Nephron (organoid): ENCODE measurements at regions not wholly inside any gene's neighbourhood (a gene's known extent, or its start where the extent isn't known, plus 50 kb on each side); places are given as distances from the start of the nearest gene placed in this dataset.

Source experiments
- H3K27ac Mint-ChIP-seq, 3 experiments: 2 replicates each; pipeline ENCODE4 v1.8.0; 2020; ENCODE audit warnings: mixed read lengths in 3 of 3, mild to moderate bottlenecking in 2 of 3, moderate library complexity in 1 of 3
- H3K27me3 Mint-ChIP-seq: 2 replicates; pipeline ENCODE4 v1.8.0; 2021; ENCODE audit warnings: low read depth, mild to moderate bottlenecking, moderate library complexity, mixed read lengths
- H3K36me3 Mint-ChIP-seq: 2 replicates; pipeline ENCODE4 v1.8.0; 2020; ENCODE audit warnings: low read depth, mixed read lengths
- H3K4me1 Mint-ChIP-seq: 2 replicates; pipeline ENCODE4 v1.8.0; 2020; ENCODE audit warnings: mixed read lengths
- H3K4me3 Mint-ChIP-seq, 3 experiments: 2 replicates each; pipeline ENCODE4 v1.8.0; 2020; ENCODE audit warnings: mild to moderate bottlenecking in 3 of 3, mixed read lengths in 3 of 3, moderate library complexity in 2 of 3
- H3K9me3 Mint-ChIP-seq: 2 replicates; pipeline ENCODE4 v1.8.0; 2020; ENCODE audit warnings: mixed read lengths
- TF ChIP-seq, protein P1 (sequence below), 3 experiments: fragments of 200-600 bp; sonication (generic); IDR thresholded peaks; one replicate each; pipeline ENCODE4 v1.5.0; 2021; ENCODE audit warnings: antibody characterized with exemption in 3 of 3; ENCODE audit not compliant: unreplicated experiment in 3 of 3

DNA sequence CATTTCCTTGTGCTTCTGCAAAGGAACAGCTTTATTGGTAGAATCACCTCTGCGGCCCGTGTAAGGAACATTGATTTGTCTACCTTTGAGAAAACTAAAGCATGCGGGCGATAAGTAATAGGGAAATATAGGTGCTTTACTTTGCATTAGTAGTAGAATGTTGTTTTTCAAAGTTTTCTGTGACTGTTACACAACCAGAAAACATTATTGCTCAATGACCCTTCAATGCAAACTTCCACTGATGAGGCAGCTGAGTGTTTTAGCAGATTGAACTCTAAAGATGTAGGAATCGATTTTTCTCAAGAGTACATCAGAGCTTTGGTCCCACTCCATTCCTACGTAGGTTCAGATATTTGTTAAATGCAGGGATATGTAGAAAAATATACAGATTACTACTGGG, 427.8 kb downstream of the DNAJB9 start:
- no peaks in the 10 kb centered on the region for H3K9me3 Mint-ChIP-seq
- H3K4me1 Mint-ChIP-seq = no peaks in the 10 kb centered on the region
- no peak overlapping the region for H3K27ac Mint-ChIP-seq
- H3K27me3 Mint-ChIP-seq = no peaks in the 10 kb centered on the region
- TF ChIP-seq, protein P1, sequence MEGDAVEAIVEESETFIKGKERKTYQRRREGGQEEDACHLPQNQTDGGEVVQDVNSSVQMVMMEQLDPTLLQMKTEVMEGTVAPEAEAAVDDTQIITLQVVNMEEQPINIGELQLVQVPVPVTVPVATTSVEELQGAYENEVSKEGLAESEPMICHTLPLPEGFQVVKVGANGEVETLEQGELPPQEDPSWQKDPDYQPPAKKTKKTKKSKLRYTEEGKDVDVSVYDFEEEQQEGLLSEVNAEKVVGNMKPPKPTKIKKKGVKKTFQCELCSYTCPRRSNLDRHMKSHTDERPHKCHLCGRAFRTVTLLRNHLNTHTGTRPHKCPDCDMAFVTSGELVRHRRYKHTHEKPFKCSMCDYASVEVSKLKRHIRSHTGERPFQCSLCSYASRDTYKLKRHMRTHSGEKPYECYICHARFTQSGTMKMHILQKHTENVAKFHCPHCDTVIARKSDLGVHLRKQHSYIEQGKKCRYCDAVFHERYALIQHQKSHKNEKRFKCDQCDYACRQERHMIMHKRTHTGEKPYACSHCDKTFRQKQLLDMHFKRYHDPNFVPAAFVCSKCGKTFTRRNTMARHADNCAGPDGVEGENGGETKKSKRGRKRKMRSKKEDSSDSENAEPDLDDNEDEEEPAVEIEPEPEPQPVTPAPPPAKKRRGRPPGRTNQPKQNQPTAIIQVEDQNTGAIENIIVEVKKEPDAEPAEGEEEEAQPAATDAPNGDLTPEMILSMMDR (IDR thresholded peaks at IDR 0.05; ENCODE audit: unreplicated experiment in 3 of 3) = no peak
- no peaks in the 10 kb centered on the region for H3K36me3 Mint-ChIP-seq
- no peak overlapping the region for H3K4me3 Mint-ChIP-seq

DNA sequence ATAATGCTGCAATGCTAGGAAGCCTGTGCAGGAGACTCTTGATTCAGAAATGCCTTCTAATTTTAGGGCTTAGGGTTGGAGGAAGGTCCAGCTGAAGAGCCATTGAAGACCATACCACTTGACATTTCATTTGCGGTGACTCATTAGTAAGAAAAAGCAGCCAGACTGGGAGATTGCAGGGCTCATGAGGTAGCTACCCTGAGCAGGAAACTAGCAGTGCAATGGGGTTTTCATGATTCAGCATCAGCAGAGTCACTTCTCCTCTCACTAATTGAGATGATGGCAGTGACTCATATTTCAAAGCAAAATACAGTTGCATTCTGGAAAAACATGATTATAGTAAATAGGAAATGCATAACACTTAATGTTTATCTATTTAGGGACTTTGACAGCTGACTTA, 434.1 kb downstream of the DNAJB9 start:
- TF ChIP-seq, protein P1 (IDR thresholded peaks at IDR 0.05; ENCODE audit: unreplicated experiment in 3 of 3) = no peak

DNA sequence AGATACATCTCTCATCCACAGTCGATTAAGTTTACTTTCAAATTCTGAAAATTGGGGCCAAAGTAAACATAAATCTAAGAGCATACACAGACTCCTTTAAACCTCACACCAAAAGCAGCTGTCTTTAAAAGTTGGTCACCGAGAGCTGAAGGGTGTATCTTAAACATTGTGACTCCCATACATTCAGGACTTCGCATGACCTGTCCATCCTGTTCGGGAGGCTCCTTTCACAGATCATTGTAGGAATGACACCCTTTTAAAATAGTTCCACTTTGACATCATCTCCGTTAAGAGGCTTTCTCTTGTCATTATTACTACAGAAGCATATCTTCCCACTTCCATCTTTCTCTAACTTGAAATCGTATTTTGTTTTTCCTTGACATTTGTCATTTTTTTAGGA, 440.0 kb downstream of the DNAJB9 start:
- no peak overlapping the region for H3K4me3 Mint-ChIP-seq
- TF ChIP-seq, protein P1 (IDR thresholded peaks at IDR 0.05; ENCODE audit: unreplicated experiment in 3 of 3) = no peak
- H3K27me3 Mint-ChIP-seq = peaks cover 5% of the 10 kb centered on the region
- H3K36me3 Mint-ChIP-seq = no peaks in the 10 kb centered on the region
- H3K4me1 Mint-ChIP-seq = no peaks in the 10 kb centered on the region
- no peak overlapping the region for H3K27ac Mint-ChIP-seq
- H3K9me3 Mint-ChIP-seq = peaks cover 3% of the 10 kb centered on the region

More for the DNA sequence above, 434.1 kb downstream of the DNAJB9 start:
- no peaks in the 10 kb centered on the region for H3K4me1 Mint-ChIP-seq
- H3K4me3 Mint-ChIP-seq = no peak overlapping the region
- H3K27me3 Mint-ChIP-seq = peaks cover 5% of the 10 kb centered on the region
- no peaks in the 10 kb centered on the region for H3K9me3 Mint-ChIP-seq
- H3K36me3 Mint-ChIP-seq = no peaks in the 10 kb centered on the region
- H3K27ac Mint-ChIP-seq = no peak overlapping the region

DNA sequence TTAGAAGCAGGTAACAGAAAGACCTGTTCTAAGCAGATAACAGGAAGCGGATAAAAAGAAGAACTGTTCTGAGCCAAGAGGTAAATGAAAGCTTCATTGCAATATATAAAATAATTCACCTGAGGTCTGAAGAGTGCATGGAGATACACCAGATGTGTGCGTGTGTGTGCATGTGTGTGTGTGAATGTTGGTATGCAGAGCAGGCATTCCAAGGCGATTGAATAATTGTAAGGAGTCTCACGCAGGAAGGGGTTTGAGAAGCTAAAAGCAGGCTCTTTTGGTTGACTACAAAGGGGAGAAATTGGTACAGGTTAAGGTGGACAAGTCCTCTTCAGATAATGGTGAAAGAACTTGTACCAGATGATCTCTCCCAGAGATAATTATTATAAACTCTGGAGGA, 450.6 kb downstream of the DNAJB9 start:
- TF ChIP-seq, protein P1 (IDR thresholded peaks at IDR 0.05; ENCODE audit: unreplicated experiment in 3 of 3) = no peak
- Mint-ChIP-seq H3K4me1 (no peaks in the 10 kb centered on the region), H3K27ac (no peak overlapping the region), H3K4me3 (no peak overlapping the region), H3K27me3 (no peaks in the 10 kb centered on the region), H3K9me3 (peaks cover 6% of the 10 kb centered on the region), H3K36me3 (no peaks in the 10 kb centered on the region)

DNA sequence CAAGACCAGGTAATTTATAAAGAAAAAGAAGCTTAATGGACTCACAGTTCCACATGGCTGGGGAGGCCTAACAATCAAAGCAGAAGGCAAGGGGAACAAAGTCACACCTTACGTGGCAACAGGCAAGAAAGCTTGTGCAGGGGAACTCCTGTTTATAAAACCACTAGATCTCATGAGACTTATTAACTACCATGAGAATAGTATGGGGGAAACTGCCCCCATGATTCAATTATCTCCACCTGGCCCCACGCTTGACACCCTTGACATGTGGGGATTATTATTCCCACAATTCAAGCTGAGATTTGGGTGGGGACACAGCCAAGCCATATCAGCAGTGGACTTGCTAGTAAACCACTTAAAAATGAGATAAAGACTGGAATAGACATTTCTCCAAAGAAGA, 451.7 kb downstream of the DNAJB9 start:
- H3K9me3 Mint-ChIP-seq = peaks cover 6% of the 10 kb centered on the region
- H3K4me3 Mint-ChIP-seq = no peak overlapping the region
- TF ChIP-seq, protein P1 (IDR thresholded peaks at IDR 0.05; ENCODE audit: unreplicated experiment in 3 of 3) = no peak
- no peaks in the 10 kb centered on the region for H3K4me1 Mint-ChIP-seq
- no peaks in the 10 kb centered on the region for H3K27me3 Mint-ChIP-seq
- no peaks in the 10 kb centered on the region for H3K36me3 Mint-ChIP-seq
- H3K27ac Mint-ChIP-seq = no peak overlapping the region

DNA sequence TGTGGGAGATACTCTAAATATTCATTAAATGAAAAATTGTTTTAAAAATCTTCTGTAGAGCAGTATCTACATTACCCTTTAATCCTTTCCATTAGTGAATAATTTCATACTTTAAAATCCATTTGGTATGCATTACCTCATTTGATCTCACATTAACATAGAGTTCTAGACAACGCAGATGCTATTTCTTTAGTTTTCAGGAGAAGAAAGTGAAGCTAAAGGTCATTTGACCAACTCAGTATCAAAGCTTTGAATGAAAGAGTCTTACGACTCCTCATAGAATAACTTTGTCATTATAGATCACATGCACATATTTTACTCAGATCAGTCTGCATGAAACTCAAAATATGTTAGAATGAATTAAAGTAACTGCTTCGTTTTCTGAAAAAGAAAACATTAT, 460.2 kb downstream of the DNAJB9 start:
- H3K4me3 Mint-ChIP-seq = no peak overlapping the region
- H3K36me3 Mint-ChIP-seq = no peaks in the 10 kb centered on the region
- H3K9me3 Mint-ChIP-seq = no peaks in the 10 kb centered on the region
- H3K4me1 Mint-ChIP-seq = no peaks in the 10 kb centered on the region
- no peak overlapping the region for H3K27ac Mint-ChIP-seq
- TF ChIP-seq, protein P1 (IDR thresholded peaks at IDR 0.05; ENCODE audit: unreplicated experiment in 3 of 3) = no peak
- H3K27me3 Mint-ChIP-seq = peaks cover 4% of the 10 kb centered on the region
